Ovary (tissue), 3 donors: ENCODE measurements at regions not wholly inside any gene's neighbourhood (a gene's known extent, or its start where the extent isn't known, plus 50 kb on each side); places are given as distances from the start of the nearest gene placed in this dataset.

Source experiments
- EP300 ChIP-seq: sonication (generic); formaldehyde crosslinking; IDR thresholded peaks from one replicate; pipeline ENCODE4 v1.6.1; 2017; ENCODE audit warnings: antibody characterized with exemption
- POLR2A ChIP-seq: fragments of 450-650 bp; IDR thresholded peaks from one replicate; pipeline ENCODE4 v1.6.1; 2017; ENCODE audit warnings: antibody characterized with exemption, mild to moderate bottlenecking, moderate library complexity
- TF ChIP-seq, protein P1 (sequence below), 3 donors: fragments of 450-650 bp in 2 of 3; fragments of 200-600 bp in 1 of 3; IDR thresholded peaks; one replicate each; pipeline versions ENCODE4 v1.5.1 to v1.8.0; 2016 to 2022; ENCODE audit warnings: antibody characterized with exemption in 3 of 3, mild to moderate bottlenecking in 1 of 3
- donor health status: DM: no; HTN: no; CAD: no.

DNA sequence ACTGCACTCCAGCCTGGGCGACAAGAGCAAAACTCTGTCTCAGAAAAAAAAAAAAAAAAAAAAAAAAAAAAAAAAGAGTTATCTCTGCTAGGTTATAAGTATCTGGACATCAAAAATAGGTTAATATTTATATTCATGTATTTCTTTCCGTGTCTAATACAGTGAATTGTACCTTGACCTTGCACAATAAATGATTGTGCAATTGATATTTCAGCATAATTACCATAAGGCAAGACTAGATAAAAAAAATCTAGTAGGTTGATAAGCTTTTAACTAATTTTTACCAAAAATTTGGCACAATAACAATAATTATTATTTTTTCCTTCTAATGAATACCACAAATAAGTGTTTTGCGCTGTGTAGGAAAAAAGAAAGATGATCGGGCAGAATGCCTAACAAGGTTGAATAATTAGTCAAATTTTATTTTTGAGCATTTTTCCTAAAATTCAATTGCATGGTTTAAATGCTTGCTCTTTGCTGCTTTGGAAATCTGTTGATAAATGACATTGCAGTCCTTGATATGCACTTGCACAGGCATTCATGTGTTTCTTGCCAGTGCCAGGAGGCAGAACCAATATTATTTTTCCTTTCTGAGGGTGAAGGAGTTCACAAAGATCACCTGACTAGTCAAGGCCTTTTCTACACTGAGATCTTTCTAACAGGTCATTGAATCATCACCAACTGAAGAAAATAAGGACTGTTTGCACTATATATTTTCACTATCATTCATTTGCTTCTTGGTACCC lies 127.5 kb downstream of the ARRDC3 start:
- TF ChIP-seq, protein P1, sequence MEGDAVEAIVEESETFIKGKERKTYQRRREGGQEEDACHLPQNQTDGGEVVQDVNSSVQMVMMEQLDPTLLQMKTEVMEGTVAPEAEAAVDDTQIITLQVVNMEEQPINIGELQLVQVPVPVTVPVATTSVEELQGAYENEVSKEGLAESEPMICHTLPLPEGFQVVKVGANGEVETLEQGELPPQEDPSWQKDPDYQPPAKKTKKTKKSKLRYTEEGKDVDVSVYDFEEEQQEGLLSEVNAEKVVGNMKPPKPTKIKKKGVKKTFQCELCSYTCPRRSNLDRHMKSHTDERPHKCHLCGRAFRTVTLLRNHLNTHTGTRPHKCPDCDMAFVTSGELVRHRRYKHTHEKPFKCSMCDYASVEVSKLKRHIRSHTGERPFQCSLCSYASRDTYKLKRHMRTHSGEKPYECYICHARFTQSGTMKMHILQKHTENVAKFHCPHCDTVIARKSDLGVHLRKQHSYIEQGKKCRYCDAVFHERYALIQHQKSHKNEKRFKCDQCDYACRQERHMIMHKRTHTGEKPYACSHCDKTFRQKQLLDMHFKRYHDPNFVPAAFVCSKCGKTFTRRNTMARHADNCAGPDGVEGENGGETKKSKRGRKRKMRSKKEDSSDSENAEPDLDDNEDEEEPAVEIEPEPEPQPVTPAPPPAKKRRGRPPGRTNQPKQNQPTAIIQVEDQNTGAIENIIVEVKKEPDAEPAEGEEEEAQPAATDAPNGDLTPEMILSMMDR (IDR thresholded peaks at IDR 0.05) = no peak
- no peak for TF ChIP-seq POLR2A
- no peak for TF ChIP-seq EP300
